Fibroblast of the aortic adventitia (primary cell): ENCODE measurements at regions not wholly inside any gene's neighbourhood (a gene's known extent, or its start where the extent isn't known, plus 50 kb on each side); places are given as distances from the start of the nearest gene placed in this dataset. TPM values are rescaled to one million over a fixed set of nuclear protein-coding genes. Genes with fewer than 3 reads are reported as not detected.

Source experiments
- small RNA-seq: library from RNA; depleted of rRNA; stranded (forward); fragments of <200 nt; gene quantifications from one replicate; pipeline ENCODE3, GENCODE V24; 2012

Small RNAs in the stretch of these regions (small RNA-seq; reads per million reads assigned to genes)
- not detected for gene MIR1268A
